ENCODE measurements at regions not wholly inside any gene's neighbourhood (a gene's known extent, or its start where the extent isn't known, plus 50 kb on each side); places are given as distances from the start of the nearest gene placed in this dataset.

- Histone ChIP-seq H3K4me1 (ENCODE audit: control insufficient read depth, insufficient read depth, low read length) (peaks cover 10% of the 10 kb centered on the region), H3K27ac (ENCODE audit: extremely low read depth, low read depth, low read length) (no peak overlapping the region), H3K36me3 (ENCODE audit: control insufficient read depth in 2 of 2, insufficient read depth in 1 of 2, low read length in 2 of 2) (no peaks in the 10 kb centered on the region), H3K4me3 (ENCODE audit: low read depth, low read length) (no peak overlapping the region; the same call in 1 of the 2 replicates), H3K9me3 (ENCODE audit: control insufficient read depth, insufficient read depth, low read depth, low read length) (no peaks in the 10 kb centered on the region)
- ChIA-PET CTCF (interaction anchor here (0.7 kb wide), 2 partner anchors 37 to 337 kb away, joined by 3 read pairs; no protein-coding TSS in a partner anchor), POLR2A (no interaction called here)
- TF ChIP-seq ZFP69B (tag by site-specific recombination; IDR thresholded peaks at IDR 0.05) = no peak
- TF ChIP-seq ZNF391 (tag by site-specific recombination; IDR thresholded peaks at IDR 0.05; ENCODE audit: borderline replicate concordance, low read depth) = no peak
- no peak for TF ChIP-seq GFI1B (tag by site-specific recombination; IDR thresholded peaks at IDR 0.05)
- no peak for TF ChIP-seq KLF17 (tag by site-specific recombination; IDR thresholded peaks at IDR 0.05)
- TF ChIP-seq ZNF157 (tag by site-specific recombination; IDR thresholded peaks at IDR 0.05) = no peak
- no peak for TF ChIP-seq ZNF202 (tag by site-specific recombination; IDR thresholded peaks at IDR 0.05; ENCODE audit: borderline replicate concordance)
- 0 out of 2 replicates have a peak, but pooled peaks have one; percentile 9 for TF ChIP-seq ZNF24 (tag by site-specific recombination; IDR thresholded peaks at IDR 0.05)
- peak; percentile 72; the same call in 1 of the 2 replicates for TF ChIP-seq PATZ1 (tag by site-specific recombination; IDR thresholded peaks at IDR 0.05)
- TF ChIP-seq ZNF416 (tag by site-specific recombination; IDR thresholded peaks at IDR 0.05) = no peak
- no peak for TF ChIP-seq MEIS1 (CRISPR knock-in tag; IDR thresholded peaks at IDR 0.05; ENCODE audit: borderline replicate concordance)
- peak; percentile 54; the same call in 1 of the 2 replicates for TF ChIP-seq KLF10 (tag by site-specific recombination; IDR thresholded peaks at IDR 0.05)
- TF ChIP-seq ELK4 (IDR thresholded peaks at IDR 0.05; ENCODE audit: borderline replicate concordance, low read depth, low read length) = no peak
- 0 out of 2 replicates have a peak, but pooled peaks have one; percentile 28 for TF ChIP-seq ZSCAN23 (tag by site-specific recombination; IDR thresholded peaks at IDR 0.05)
- TF ChIP-seq ZNF239 (tag by site-specific recombination; IDR thresholded peaks at IDR 0.05) = no peak
- TF ChIP-seq SP2 (tag by site-specific recombination; IDR thresholded peaks at IDR 0.05) = peak; percentile 66
- no peak for TF ChIP-seq ZNF423 (tag by site-specific recombination; IDR thresholded peaks at IDR 0.05)
- peak; percentile 22; the same call in 1 of the 2 replicates for TF ChIP-seq ZNF558 (tag by site-specific recombination; IDR thresholded peaks at IDR 0.05)
- no peak for TF ChIP-seq ZNF707 (tag by site-specific recombination; IDR thresholded peaks at IDR 0.05)
- no peak for TF ChIP-seq BCL6B (tag by site-specific recombination; IDR thresholded peaks at IDR 0.05)
- peak; percentile 67; the same call in 1 of the 2 replicates for TF ChIP-seq ZFP37 (tag by site-specific recombination; IDR thresholded peaks at IDR 0.05)
- peak; percentile 49 for TF ChIP-seq PRDM10 (tag by site-specific recombination; IDR thresholded peaks at IDR 0.05)
- no peak for TF ChIP-seq ZNF701 (tag by site-specific recombination; IDR thresholded peaks at IDR 0.05)
- peak; percentile 67 for TF ChIP-seq SCRT2 (tag by site-specific recombination; IDR thresholded peaks at IDR 0.05)
- TF ChIP-seq ZNF792 (tag by site-specific recombination; IDR thresholded peaks at IDR 0.05) = no peak
- TF ChIP-seq KLF7 (tag by site-specific recombination; IDR thresholded peaks at IDR 0.05; ENCODE audit: borderline replicate concordance) = no peak
- no peak for TF ChIP-seq ZNF266 (tag by site-specific recombination; IDR thresholded peaks at IDR 0.05; ENCODE audit: low read depth)
- TF ChIP-seq ZNF610 (tag by site-specific recombination; IDR thresholded peaks at IDR 0.05; ENCODE audit: borderline replicate concordance) = no peak
- no peak for TF ChIP-seq ZBTB26 (tag by site-specific recombination; optimal IDR thresholded peaks at IDR 0.05)
Observed at GRCh38 chr3:181623924-181624694, 87.6 kb upstream of the SOX2 start.

Measured in HEK293 (cell line).